HepG2 (cell line): ENCODE measurements at regions not wholly inside any gene's neighbourhood (a gene's known extent, or its start where the extent isn't known, plus 50 kb on each side); places are given as distances from the start of the nearest gene placed in this dataset.

ENCODE experiments used
- FOSL1 ChIP-seq: sonication (generic); formaldehyde crosslinking; IDR thresholded peaks from 2 replicates; pipeline ENCODE4 v1.9.0; 2021; ENCODE audit warnings: missing genetic modification reagents, borderline replicate concordance
- KDM6A ChIP-seq: IDR thresholded peaks from 2 replicates; pipeline ENCODE4 v1.6.1; 2016; ENCODE audit warnings: low read depth
- POLR2A ChIP-seq, 2 experiments: IDR thresholded peaks; 2 replicates each; pipeline ENCODE4 v1.6.1; 2011; ENCODE audit warnings: low read depth in 2 of 2, low read length in 2 of 2, mild to moderate bottlenecking in 1 of 2, moderate library complexity in 1 of 2; ENCODE audit not compliant: insufficient read depth in 1 of 2
- SMC3 ChIP-seq: IDR thresholded peaks from 2 replicates; pipeline ENCODE4 v1.6.1; 2011; ENCODE audit warnings: low read length, improper control_type of control experiment
- TAF1 ChIP-seq: sonication (generic); formaldehyde crosslinking; IDR thresholded peaks from 2 replicates; pipeline ENCODE4 v1.4.0; 2020; ENCODE audit warnings: missing genetic modification reagents
- TCF7L2 ChIP-seq: IDR thresholded peaks from 2 replicates; pipeline ENCODE4 v1.6.1; 2011; ENCODE audit warnings: mild to moderate bottlenecking, low read depth, low read length, moderate library complexity
- TFAP4 ChIP-seq: sonication (generic); IDR thresholded peaks from 2 replicates; pipeline ENCODE4 v1.6.1; 2016; ENCODE audit warnings: low read depth, borderline replicate concordance
- TMF1 ChIP-seq: sonication (generic); formaldehyde crosslinking; IDR thresholded peaks from 2 replicates; pipeline ENCODE4 v1.8.1; 2022; ENCODE audit warnings: low read depth, missing genetic modification reagents
- ZNF354B ChIP-seq: sonication (generic); formaldehyde crosslinking; IDR thresholded peaks from 2 replicates; pipeline ENCODE4 v1.8.0; 2022; ENCODE audit warnings: mild to moderate bottlenecking, missing genetic modification reagents
- ZNF780A ChIP-seq: sonication (generic); formaldehyde crosslinking; IDR thresholded peaks from 2 replicates; pipeline ENCODE4 v1.8.0; 2022; ENCODE audit warnings: mild to moderate bottlenecking, missing genetic modification reagents, moderate library complexity
- TF ChIP-seq, protein P1 (sequence below): sonication (generic); formaldehyde crosslinking; IDR thresholded peaks from 2 replicates; pipeline ENCODE4 v1.8.0; 2022; ENCODE audit warnings: low read depth, missing genetic modification reagents

GRCh38 chr10:108545921-108546320 is 1377.4 kb downstream of the XPNPEP1 start:
- TF ChIP-seq, protein P1, sequence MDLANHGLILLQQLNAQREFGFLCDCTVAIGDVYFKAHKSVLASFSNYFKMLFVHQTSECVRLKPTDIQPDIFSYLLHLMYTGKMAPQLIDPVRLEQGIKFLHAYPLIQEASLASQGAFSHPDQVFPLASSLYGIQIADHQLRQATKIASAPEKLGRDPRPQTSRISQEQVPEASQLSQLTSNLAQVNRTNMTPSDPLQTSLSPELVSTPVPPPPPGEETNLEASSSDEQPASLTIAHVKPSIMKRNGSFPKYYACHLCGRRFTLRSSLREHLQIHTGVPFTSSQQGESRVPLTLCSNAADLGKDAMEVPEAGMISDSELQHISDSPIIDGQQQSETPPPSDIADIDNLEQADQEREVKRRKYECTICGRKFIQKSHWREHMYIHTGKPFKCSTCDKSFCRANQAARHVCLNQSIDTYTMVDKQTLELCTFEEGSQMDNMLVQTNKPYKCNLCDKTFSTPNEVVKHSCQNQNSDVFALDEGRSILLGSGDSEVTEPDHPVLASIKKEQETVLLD (CRISPR knock-in tag): no peak
- TF ChIP-seq TCF7L2: no peak
- no peak for TF ChIP-seq TMF1 (CRISPR knock-in tag)
- no peak for TF ChIP-seq POLR2A (IDR thresholded peaks at IDR 0.05; ENCODE audit: insufficient read depth in 1 of 2, low read depth in 2 of 2, low read length in 2 of 2)
- no peak for TF ChIP-seq KDM6A (CRISPR knock-in tag)
- no peak for TF ChIP-seq TFAP4
- TF ChIP-seq ZNF780A (CRISPR knock-in tag): no peak
- TF ChIP-seq TAF1 (CRISPR knock-in tag): no peak
- no peak for TF ChIP-seq SMC3
- no peak for TF ChIP-seq ZNF354B (CRISPR knock-in tag)
- TF ChIP-seq FOSL1 (CRISPR knock-in tag): no peak
